Suppressor macrophage (primary cell): ENCODE measurements at regions not wholly inside any gene's neighbourhood (a gene's known extent, or its start where the extent isn't known, plus 50 kb on each side); places are given as distances from the start of the nearest gene placed in this dataset.
"Not testable (repeated sequence)": the region's sequence is repeated elsewhere in the genome, so short reads cannot be mapped to it uniquely, and the experiment has no call there.

Source experiments
- DNase-seq, 4 experiments: peaks; one replicate each; pipeline ENCODE4 v3.0.0-alpha.2; 2020 to 2022

- not testable (repeated sequence) for DNase-seq
These were observed 51.0 kb downstream of the NPIPB11 start for GRCh38 chr16:29355339-29356059.

GRCh38 chr16:29354449-29354848 is 52.1 kb downstream of the NPIPB11 start:
- not testable (repeated sequence) for DNase-seq

GRCh38 chr16:29352617-29352999 is 53.9 kb downstream of the NPIPB11 start:
- DNase-seq, result not testable (repeated sequence)

- peak; percentile 33 to 54 (median 36) for DNase-seq
These were observed 54.4 kb downstream of the NPIPB11 start for GRCh38 chr16:29351970-29352616.

GRCh38 chr16:29351271-29351969 is 55.1 kb downstream of the NPIPB11 start:
- not testable (repeated sequence) for DNase-seq

GRCh38 chr16:29349966-29350365 is 56.5 kb downstream of the NPIPB11 start:
- DNase-seq, result peak; percentile 2 to 29 (median 20)

GRCh38 chr16:29348748-29349147 is 57.8 kb downstream of the NPIPB11 start:
- DNase-seq, result not testable (repeated sequence)

- not testable (repeated sequence) for DNase-seq
These were observed 58.3 kb downstream of the NPIPB11 start for GRCh38 chr16:29348123-29348690.

- peak in 3 of 4 experiments; percentile 11 to 32 (median 32) for DNase-seq
These were observed 59.5 kb downstream of the NPIPB11 start for GRCh38 chr16:29346796-29347580.

GRCh38 chr16:29346203-29346602 is 60.3 kb downstream of the NPIPB11 start:
- not testable (repeated sequence) for DNase-seq

- not testable (repeated sequence) for DNase-seq
These were observed 63.6 kb downstream of the NPIPB11 start for GRCh38 chr16:29342937-29343336.

GRCh38 chr16:29340779-29341438 is 65.6 kb downstream of the NPIPB11 start:
- DNase-seq, result not testable (repeated sequence)

GRCh38 chr16:29340235-29340634 is 66.3 kb downstream of the NPIPB11 start:
- not testable (repeated sequence) for DNase-seq

- DNase-seq, result peak; percentile 36 to 61 (median 55)
These were observed 67.5 kb downstream of the NPIPB11 start for GRCh38 chr16:29338821-29339700.

GRCh38 chr16:29337385-29337901 is 69.1 kb downstream of the NPIPB11 start:
- peak in 3 of 4 experiments; percentile 10 to 52 (median 41) for DNase-seq

- DNase-seq, result peak in 2 of 4 experiments; percentile 30 to 50
These were observed 71.0 kb downstream of the NPIPB11 start for GRCh38 chr16:29335549-29335846.

GRCh38 chr16:29334776-29335548 is 71.5 kb downstream of the NPIPB11 start:
- DNase-seq, result not testable (repeated sequence)

GRCh38 chr16:29333492-29334097 is 72.9 kb downstream of the NPIPB11 start:
- DNase-seq, result not testable (repeated sequence)

- DNase-seq, result not testable (repeated sequence)
These were observed 75.9 kb downstream of the NPIPB11 start for GRCh38 chr16:29330623-29331022.
